CD14-positive monocyte (primary cell): ENCODE measurements at regions not wholly inside any gene's neighbourhood (a gene's known extent, or its start where the extent isn't known, plus 50 kb on each side); places are given as distances from the start of the nearest gene placed in this dataset.

Experiments
- DNase-seq, 3 donors: peaks; one replicate each; pipeline ENCODE4 v3.0.0-alpha.2; 2011 to 2022
- H2AFZ ChIP-seq: 2 replicates; pipeline ENCODE4 v1.6.0; 2012; ENCODE audit warnings: mild to moderate bottlenecking, low read depth, low read length, inconsistent platforms; ENCODE audit not compliant: insufficient read depth, poor library complexity, severe bottlenecking
- H3K27ac ChIP-seq, 2 donors: 1 replicate in 1 of 2; 2 replicates in 1 of 2; pipeline ENCODE4 v1.5.1; 2012 to 2013; ENCODE audit warnings: low read length in 2 of 2, control low read depth in 1 of 2, inconsistent platforms in 1 of 2, low read depth in 1 of 2, mild to moderate bottlenecking in 1 of 2
- H3K27me3 ChIP-seq, 2 donors: one replicate each; pipeline versions ENCODE4 v1.6.0 to v1.6.1; 2011 to 2013; ENCODE audit warnings: low read length in 2 of 2; ENCODE audit not compliant: control insufficient read depth in 2 of 2, insufficient read depth in 2 of 2
- H3K36me3 ChIP-seq, 2 donors: replicated peaks in 1 of 2; 1 replicate in 1 of 2; 2 replicates in 1 of 2; pipeline versions ENCODE4 v1.5.1 to v1.6.1; 2012 to 2013; ENCODE audit warnings: low read length in 2 of 2, control low read depth in 1 of 2, inconsistent platforms in 1 of 2, mild to moderate bottlenecking in 1 of 2; ENCODE audit not compliant: insufficient read depth in 2 of 2, control insufficient read depth in 1 of 2
- H3K4me1 ChIP-seq, 2 donors: 1 replicate in 1 of 2; 2 replicates in 1 of 2; pipeline versions ENCODE4 v1.5.1 to v1.6.1; 2012 to 2013; ENCODE audit warnings: low read length in 2 of 2, control low read depth in 1 of 2, inconsistent platforms in 1 of 2, mild to moderate bottlenecking in 1 of 2, moderate library complexity in 1 of 2; ENCODE audit not compliant: insufficient read depth in 2 of 2, control insufficient read depth in 1 of 2
- H3K4me2 ChIP-seq: replicated peaks from 2 replicates; pipeline ENCODE3; 2012; ENCODE audit warnings: low read length, moderate library complexity, mild to moderate bottlenecking; ENCODE audit not compliant: poor library complexity, severe bottlenecking; ENCODE audit errors: extremely low read depth
- H3K4me3 ChIP-seq, 3 experiments: fragments of 200-600 bp in 1 of 3; sonication (generic) in 1 of 3; replicated peaks in 1 of 3; 1 replicate in 2 of 3; 2 replicates in 1 of 3; pipeline ENCODE4 v1.5.1; 2011 to 2013; ENCODE audit warnings: low read length in 3 of 3, mild to moderate bottlenecking in 3 of 3, control low read depth in 2 of 3, low read depth in 2 of 3, inconsistent platforms in 1 of 3, moderate library complexity in 1 of 3
- H3K79me2 ChIP-seq: 2 replicates; pipeline ENCODE4 v1.6.0; 2012; ENCODE audit warnings: mild to moderate bottlenecking, control low read depth, inconsistent platforms, low read length, moderate library complexity; ENCODE audit not compliant: insufficient read depth
- H3K9ac ChIP-seq: 2 replicates; pipeline ENCODE4 v1.6.0; 2017; ENCODE audit warnings: low read length, mild to moderate bottlenecking; ENCODE audit not compliant: insufficient read depth, poor library complexity, severe bottlenecking
- H3K9me3 ChIP-seq, 2 donors: replicated peaks in 1 of 2; 1 replicate in 1 of 2; 2 replicates in 1 of 2; pipeline versions ENCODE4 v1.5.1 to v1.6.1; 2012 to 2013; ENCODE audit warnings: low read length in 2 of 2, control low read depth in 1 of 2; ENCODE audit not compliant: control insufficient read depth in 1 of 2, insufficient read depth in 1 of 2
- H4K20me1 ChIP-seq: 2 replicates; pipeline ENCODE4 v1.6.0; 2012; ENCODE audit warnings: mild to moderate bottlenecking, low read length, control low read depth, moderate library complexity; ENCODE audit not compliant: insufficient read depth
- H3K27ac Mint-ChIP-seq, 7 donors: one replicate each; pipeline ENCODE4 v1.8.0; 2020; ENCODE audit warnings: mild to moderate bottlenecking in 7 of 7, mixed read lengths in 7 of 7, moderate library complexity in 6 of 7, inconsistent platforms in 2 of 7
- H3K27me3 Mint-ChIP-seq, 3 donors: one replicate each; pipeline ENCODE4 v1.8.0; 2021 to 2022; ENCODE audit warnings: low read depth in 3 of 3, mild to moderate bottlenecking in 3 of 3, mixed read lengths in 3 of 3, moderate library complexity in 3 of 3, inconsistent platforms in 1 of 3
- H3K36me3 Mint-ChIP-seq, 2 donors: one replicate each; pipeline ENCODE4 v1.8.0; 2020; ENCODE audit warnings: mixed read lengths in 2 of 2, inconsistent platforms in 1 of 2, mild to moderate bottlenecking in 1 of 2
- H3K4me1 Mint-ChIP-seq: one replicate; pipeline ENCODE4 v1.8.0; 2020; ENCODE audit warnings: mild to moderate bottlenecking, mixed read lengths
- H3K4me3 Mint-ChIP-seq, 2 donors: one replicate each; pipeline ENCODE4 v1.8.0; 2020; ENCODE audit warnings: mild to moderate bottlenecking in 2 of 2, mixed read lengths in 2 of 2, moderate library complexity in 1 of 2
- H3K9me3 Mint-ChIP-seq, 7 donors: one replicate each; pipeline ENCODE4 v1.8.0; 2020 to 2022; ENCODE audit warnings: mixed read lengths in 7 of 7, mild to moderate bottlenecking in 6 of 7, moderate library complexity in 6 of 7, inconsistent platforms in 2 of 7
- CTCF ChIP-seq: fragments of 200-600 bp; IDR thresholded peaks from one replicate; pipeline ENCODE4 v1.8.0; 2022; ENCODE audit warnings: antibody characterized with exemption, mild to moderate bottlenecking
- WGBS: methylation state at CpG from one replicate; pipeline ENCODE4 v1.1.5; 2013; ENCODE audit warnings: missing lambda C conversion rate; ENCODE audit not compliant: insufficient coverage; 5-methylcytosine and 5-hydroxymethylcytosine counted together
- intact Hi-C, 2 donors: fragments of 100-400 bp; cut with micrococcal nuclease; formaldehyde crosslinking; loops; one replicate each; pipeline versions ENCODE4 v1.15.0 to v1.15.1; 2023

GRCh38 chr10:108327706-108328105 lies 1163.2 kb upstream of the SORCS1 start:
- TF ChIP-seq CTCF, result no peak
- no peaks in the 10 kb centered on the region for H3K36me3 ChIP-seq
- WGBS, result 50% methylated on average over 1 of the region's 3 CpGs
- intact Hi-C loops, result no loop called here
- H3K4me3 ChIP-seq, result no peak overlapping the region
- Mint-ChIP-seq H3K27me3 (no peaks in the 10 kb centered on the region), H3K9me3 (peaks cover 0 to 4% (median 3%) of the 10 kb centered on the region in 7 donors), H3K4me3 (no peak overlapping the region), H3K27ac (no peak overlapping the region), H3K36me3 (no peaks in the 10 kb centered on the region), H3K4me1 (no peaks in the 10 kb centered on the region)
- no peak overlapping the region for H3K9ac ChIP-seq
- H3K27ac ChIP-seq, result no peak overlapping the region
- H4K20me1 ChIP-seq, result no peaks in the 10 kb centered on the region
- no peak overlapping the region for H2AFZ ChIP-seq
- no peaks in the 10 kb centered on the region for H3K79me2 ChIP-seq
- H3K4me2 ChIP-seq, result no peak overlapping the region
- H3K9me3 ChIP-seq, result peaks cover 0 to 2% of the 10 kb centered on the region in 2 donors
- DNase-seq, result no peak
- H3K4me1 ChIP-seq, result no peaks in the 10 kb centered on the region
- H3K27me3 ChIP-seq, result no peaks in the 10 kb centered on the region

GRCh38 chr10:108323274-108323798 lies 1158.8 kb upstream of the SORCS1 start:
- H3K36me3 Mint-ChIP-seq, result no peaks in the 10 kb centered on the region
- Histone ChIP-seq H3K4me3 (no peak overlapping the region), H3K27me3 (no peaks in the 10 kb centered on the region), H3K9me3 (no peaks in the 10 kb centered on the region), H3K9ac (no peak overlapping the region), H4K20me1 (no peaks in the 10 kb centered on the region), H2AFZ (no peak overlapping the region), H3K4me2 (no peak overlapping the region), H3K4me1 (no peaks in the 10 kb centered on the region), H3K36me3 (no peaks in the 10 kb centered on the region), H3K79me2 (no peaks in the 10 kb centered on the region), H3K27ac (no peak overlapping the region)
- TF ChIP-seq CTCF, result no peak
- H3K27me3 Mint-ChIP-seq, result no peaks in the 10 kb centered on the region
- DNase-seq, result no peak
- H3K9me3 Mint-ChIP-seq, result peaks cover 0 to 4% (median under 1%) of the 10 kb centered on the region in 7 donors
- intact Hi-C loops, result no loop called here
- H3K4me1 Mint-ChIP-seq, result no peaks in the 10 kb centered on the region
- H3K27ac Mint-ChIP-seq, result no peak overlapping the region
- WGBS, result no CpG with 5 or more reads among the region's 3 CpGs
- no peak overlapping the region for H3K4me3 Mint-ChIP-seq
